Mesenchymal stem cell (in vitro differentiated cells and primary cell): ENCODE measurements at regions not wholly inside any gene's neighbourhood (a gene's known extent, or its start where the extent isn't known, plus 50 kb on each side); places are given as distances from the start of the nearest gene placed in this dataset.

Source experiments
- DNase-seq: peaks from one replicate; pipeline ENCODE4 v3.0.0-alpha.2; 2013
- H2AFZ ChIP-seq: one replicate; pipeline ENCODE4 v1.6.1; 2013; ENCODE audit warnings: low read depth, mild to moderate bottlenecking, control low read depth, inconsistent platforms, low read length, moderate library complexity
- H2AK5ac ChIP-seq: 2 replicates; pipeline ENCODE4 v1.6.1; 2013; ENCODE audit warnings: low read length, moderate library complexity, mild to moderate bottlenecking, inconsistent platforms; ENCODE audit not compliant: severe bottlenecking
- H2BK120ac ChIP-seq: one replicate; pipeline ENCODE4 v1.6.1; 2013; ENCODE audit warnings: low read depth, mild to moderate bottlenecking, inconsistent platforms, low read length, moderate library complexity
- H2BK12ac ChIP-seq, 2 experiments: one replicate each; pipeline ENCODE4 v1.6.1; 2013; ENCODE audit warnings: inconsistent platforms in 2 of 2, low read length in 2 of 2, mild to moderate bottlenecking in 2 of 2, moderate library complexity in 2 of 2, control low read depth in 1 of 2
- H2BK15ac ChIP-seq: one replicate; pipeline ENCODE4 v1.6.1; 2013; ENCODE audit warnings: mild to moderate bottlenecking, low read depth, inconsistent platforms; ENCODE audit not compliant: poor library complexity, severe bottlenecking
- H2BK5ac ChIP-seq: 2 replicates; pipeline ENCODE4 v1.6.1; 2013; ENCODE audit warnings: low read depth, mild to moderate bottlenecking, low read length, control low read depth, inconsistent platforms; ENCODE audit not compliant: poor library complexity, severe bottlenecking
- H3K14ac ChIP-seq, 2 experiments: one replicate each; pipeline ENCODE4 v1.6.1; 2013; ENCODE audit warnings: inconsistent platforms in 2 of 2, low read length in 2 of 2, control low read depth in 1 of 2, mild to moderate bottlenecking in 1 of 2, moderate library complexity in 1 of 2
- H3K18ac ChIP-seq, 2 experiments: one replicate each; pipeline ENCODE4 v1.6.1; 2013; ENCODE audit warnings: inconsistent platforms in 2 of 2, low read length in 2 of 2, control low read depth in 1 of 2, low read depth in 1 of 2, mild to moderate bottlenecking in 1 of 2
- H3K23ac ChIP-seq, 2 experiments: one replicate each; pipeline ENCODE4 v1.6.1; 2013; ENCODE audit warnings: inconsistent platforms in 2 of 2, low read length in 2 of 2, mild to moderate bottlenecking in 2 of 2, moderate library complexity in 2 of 2, control low read depth in 1 of 2
- H3K27ac ChIP-seq: 2 replicates; pipeline ENCODE4 v1.5.1; 2013; ENCODE audit warnings: mild to moderate bottlenecking, moderate library complexity, low read length, control low read depth, inconsistent platforms; ENCODE audit not compliant: poor library complexity, severe bottlenecking
- H3K27me3 ChIP-seq, 2 experiments: 2 replicates each; pipeline versions ENCODE4 v1.6.1 to v1.7.0; 2013; ENCODE audit warnings: low read length in 2 of 2, mild to moderate bottlenecking in 2 of 2, moderate library complexity in 2 of 2, control low read depth in 1 of 2, inconsistent platforms in 1 of 2; ENCODE audit not compliant: control insufficient read depth in 1 of 2, insufficient read depth in 1 of 2
- H3K36me3 ChIP-seq, 2 experiments: 2 replicates each; pipeline versions ENCODE4 v1.6.1 to v1.7.0; 2013; ENCODE audit warnings: low read length in 2 of 2, control low read depth in 1 of 2, inconsistent platforms in 1 of 2, low read depth in 1 of 2, mild to moderate bottlenecking in 1 of 2; ENCODE audit not compliant: insufficient read depth in 2 of 2, control insufficient read depth in 1 of 2
- H3K4ac ChIP-seq, 2 experiments: one replicate each; pipeline ENCODE4 v1.6.1; 2013; ENCODE audit warnings: inconsistent platforms in 2 of 2, low read length in 2 of 2, mild to moderate bottlenecking in 2 of 2, moderate library complexity in 2 of 2, control low read depth in 1 of 2, low read depth in 1 of 2
- H3K4me1 ChIP-seq: 2 replicates; pipeline ENCODE4 v1.6.1; 2013; ENCODE audit warnings: low read depth, low read length, control low read depth; ENCODE audit not compliant: control insufficient read depth, insufficient read depth
- H3K4me2 ChIP-seq: 2 replicates; pipeline ENCODE4 v1.6.1; 2013; ENCODE audit warnings: low read length, mild to moderate bottlenecking, inconsistent platforms; ENCODE audit not compliant: poor library complexity, severe bottlenecking
- H3K4me3 ChIP-seq, 2 experiments: 2 replicates each; pipeline versions ENCODE4 v1.5.1 to v1.7.0; 2013; ENCODE audit warnings: low read length in 2 of 2, mild to moderate bottlenecking in 2 of 2, control low read depth in 1 of 2, low read depth in 1 of 2; ENCODE audit not compliant: insufficient read depth in 1 of 2
- H3K79me1 ChIP-seq: replicated peaks from 2 replicates; pipeline ENCODE4 v1.6.1; 2013; ENCODE audit warnings: mild to moderate bottlenecking, control low read depth, low read length, inconsistent platforms; ENCODE audit not compliant: poor library complexity, severe bottlenecking
- H3K9ac ChIP-seq: 2 replicates; pipeline ENCODE4 v1.7.0; 2013; ENCODE audit warnings: mild to moderate bottlenecking, low read length, moderate library complexity
- H3K9me3 ChIP-seq: 2 replicates; pipeline ENCODE4 v1.7.0; 2013; ENCODE audit warnings: mild to moderate bottlenecking, low read length; ENCODE audit not compliant: control insufficient read depth
- H4K8ac ChIP-seq: one replicate; pipeline ENCODE4 v1.6.1; 2013; ENCODE audit warnings: inconsistent platforms, mild to moderate bottlenecking, low read length, moderate library complexity
- H4K91ac ChIP-seq: one replicate; pipeline ENCODE4 v1.6.1; 2013; ENCODE audit warnings: mild to moderate bottlenecking, low read length, inconsistent platforms
- WGBS: methylation state at CpG from one replicate; pipeline ENCODE4 v1.1.7; 2013; ENCODE audit warnings: mixed read lengths; 5-methylcytosine and 5-hydroxymethylcytosine counted together

- no peak overlapping the region for H3K27ac ChIP-seq
- H2BK120ac ChIP-seq, result no peak overlapping the region
- H3K4me2 ChIP-seq, result no peak overlapping the region
- H2BK15ac ChIP-seq, result no peak overlapping the region
- H2AFZ ChIP-seq, result no peak overlapping the region
- H3K79me1 ChIP-seq, result no peaks in the 10 kb centered on the region
- no peak overlapping the region for H3K9ac ChIP-seq
- H3K14ac ChIP-seq, result no peak overlapping the region
- no peaks in the 10 kb centered on the region for H3K9me3 ChIP-seq
- H2BK5ac ChIP-seq, result no peak overlapping the region
- no peak overlapping the region for H2BK12ac ChIP-seq
- no peak overlapping the region for H3K18ac ChIP-seq
- no peak overlapping the region for H3K4ac ChIP-seq
- no peak overlapping the region for H3K4me3 ChIP-seq
- H4K8ac ChIP-seq, result no peak overlapping the region
- no peaks in the 10 kb centered on the region for H3K27me3 ChIP-seq
- H4K91ac ChIP-seq, result no peak overlapping the region
- no peak overlapping the region for H3K23ac ChIP-seq
- 61% methylated on average over 5 of the region's 6 CpGs for WGBS
- no peaks in the 10 kb centered on the region for H3K4me1 ChIP-seq
- no peak for DNase-seq
- H3K36me3 ChIP-seq, result no peaks in the 10 kb centered on the region
- no peak overlapping the region for H2AK5ac ChIP-seq
Measured at GRCh38 chr6:6376845-6377244, 56.4 kb upstream of the F13A1 start.

- Histone ChIP-seq H3K36me3 (no peaks in the 10 kb centered on the region), H2AFZ (no peak overlapping the region), H2AK5ac (no peak overlapping the region), H2BK120ac (no peak overlapping the region), H3K4ac (no peak overlapping the region), H3K27ac (no peak overlapping the region), H3K23ac (no peak overlapping the region), H3K18ac (no peak overlapping the region), H3K14ac (no peak overlapping the region), H3K9me3 (no peaks in the 10 kb centered on the region), H3K79me1 (no peaks in the 10 kb centered on the region), H4K91ac (no peak overlapping the region), H2BK5ac (no peak overlapping the region), H3K4me2 (no peak overlapping the region), H2BK12ac (no peak overlapping the region), H3K4me3 (no peak overlapping the region), H3K4me1 (no peaks in the 10 kb centered on the region), H4K8ac (no peak overlapping the region), H3K27me3 (no peaks in the 10 kb centered on the region), H3K9ac (no peak overlapping the region), H2BK15ac (no peak overlapping the region)
- DNase-seq, result no peak
- WGBS, result 75% methylated on average over 6 of the region's 6 CpGs
Measured at GRCh38 chr6:6377621-6378020, 57.2 kb upstream of the F13A1 start.

- Histone ChIP-seq H2AFZ (no peak overlapping the region), H3K4me3 (no peak overlapping the region), H3K27me3 (no peaks in the 10 kb centered on the region), H3K36me3 (no peaks in the 10 kb centered on the region), H2AK5ac (no peak overlapping the region), H3K79me1 (no peaks in the 10 kb centered on the region), H3K18ac (no peak overlapping the region), H4K8ac (no peak overlapping the region), H3K4ac (no peak overlapping the region), H3K4me2 (no peak overlapping the region), H2BK120ac (no peak overlapping the region), H3K14ac (no peak overlapping the region), H2BK5ac (no peak overlapping the region), H3K4me1 (no peaks in the 10 kb centered on the region), H2BK12ac (no peak overlapping the region), H3K23ac (no peak overlapping the region), H3K9me3 (no peaks in the 10 kb centered on the region), H3K27ac (no peak overlapping the region), H3K9ac (no peak overlapping the region), H2BK15ac (no peak overlapping the region), H4K91ac (no peak overlapping the region)
- no peak for DNase-seq
- WGBS, result 69% methylated on average over 5 of the region's 5 CpGs
Measured at GRCh38 chr6:6379573-6379972, 59.1 kb upstream of the F13A1 start.

- Histone ChIP-seq H3K36me3 (no peaks in the 10 kb centered on the region), H3K9ac (no peak overlapping the region), H3K4me3 (no peak overlapping the region), H2AK5ac (no peak overlapping the region), H3K18ac (no peak overlapping the region), H2AFZ (no peak overlapping the region), H2BK5ac (no peak overlapping the region), H3K27me3 (no peaks in the 10 kb centered on the region), H3K27ac (no peak overlapping the region), H4K8ac (no peak overlapping the region), H3K4ac (no peak overlapping the region), H3K4me2 (no peak overlapping the region), H3K4me1 (no peaks in the 10 kb centered on the region), H2BK15ac (no peak overlapping the region), H3K23ac (no peak overlapping the region), H3K9me3 (no peaks in the 10 kb centered on the region), H2BK12ac (no peak overlapping the region), H2BK120ac (no peak overlapping the region), H4K91ac (no peak overlapping the region), H3K79me1 (no peaks in the 10 kb centered on the region), H3K14ac (no peak overlapping the region)
- no peak for DNase-seq
- 90% methylated on average over 7 of the region's 7 CpGs for WGBS
Measured at GRCh38 chr6:6384520-6384919, 64.1 kb upstream of the F13A1 start.
